GM12878 (cell line): ENCODE measurements at regions not wholly inside any gene's neighbourhood (a gene's known extent, or its start where the extent isn't known, plus 50 kb on each side); places are given as distances from the start of the nearest gene placed in this dataset.

Experiments used
- ATAC-seq: fragments of 200-7000 bp; cut with Tn5 transposase; 3 replicates; pipeline ENCODE4 v1.9.1; 2020; ENCODE audit warnings: mild to moderate bottlenecking, moderate library complexity
- BruUV-seq: library from RNA; stranded (reverse); fragments of 400-500 nt; replicated peaks from 2 replicates; lab custom pipeline; 2021; lab: Mats Ljungman, UMichigan
- CTCF ChIA-PET: fragments of 300-600 bp; sonication (Branson Sonifier 250); formaldehyde crosslinking; extraction: SDS; loops from one replicate; lab custom pipeline; 2021; ENCODE audit warnings: inconsistent platforms; lab: Yijun Ruan, JAX
- POLR2A ChIA-PET: fragments of 350-600 bp; formaldehyde crosslinking; extraction: SDS; loops from one replicate; lab custom pipeline; 2021; ENCODE audit warnings: inconsistent platforms; lab: Charles Lee
- RAD21 ChIA-PET: fragments of 300-600 bp; sonication (Branson Sonifier 250); formaldehyde crosslinking; loops from one replicate; lab custom pipeline; 2023; ENCODE audit warnings: antibody characterized with exemption; ENCODE audit not compliant: unreplicated experiment; lab: Charles Lee
- SMC1A ChIA-PET: fragments of 300-600 bp; sonication (Branson Sonifier 250); formaldehyde crosslinking; loops from one replicate; lab custom pipeline; 2023; ENCODE audit not compliant: unreplicated experiment, uncharacterized antibody; lab: Charles Lee
- DNase-seq: peaks from one replicate; pipeline ENCODE4 v3.0.0-alpha.2; 2011; ENCODE audit warnings: low read depth, low spot score
- FAIRE-seq: peaks from 3 replicates; lab custom pipeline; 2011; peaks lifted over from hg19 to GRCh38; lab: Jason Lieb, UNC
- H2AFZ ChIP-seq: 2 replicates; pipeline ENCODE4 v1.6.0; 2011; ENCODE audit warnings: low read depth, low read length, control low read depth; ENCODE audit not compliant: control insufficient read depth
- H3K27ac ChIP-seq: 2 replicates; pipeline ENCODE4 v1.5.1; 2011; ENCODE audit warnings: control low read depth; ENCODE audit not compliant: control insufficient read depth, insufficient read depth
- H3K27me3 ChIP-seq, 2 experiments: replicated peaks in 1 of 2; 2 replicates each; pipeline versions ENCODE4 v1.6.0 to v1.6.1; 2011; ENCODE audit warnings: low read length in 1 of 2; ENCODE audit not compliant: control insufficient read depth in 2 of 2, insufficient read depth in 2 of 2
- H3K36me3 ChIP-seq, 2 experiments: 2 replicates each; pipeline ENCODE4 v1.5.1; 2011; ENCODE audit warnings: low read length in 1 of 2; ENCODE audit not compliant: control insufficient read depth in 2 of 2, insufficient read depth in 2 of 2
- H3K4me1 ChIP-seq: 2 replicates; pipeline ENCODE4 v1.6.1; 2011; ENCODE audit warnings: mild to moderate bottlenecking, low read length, moderate library complexity, mixed read lengths; ENCODE audit not compliant: control insufficient read depth, insufficient read depth
- H3K4me2 ChIP-seq: 2 replicates; pipeline ENCODE4 v1.6.0; 2011; ENCODE audit warnings: control low read depth; ENCODE audit not compliant: control insufficient read depth, insufficient read depth
- H3K4me3 ChIP-seq: fragments of 200-600 bp; sonication (generic); 2 replicates; pipeline ENCODE4 v1.5.1; 2016
- H3K79me2 ChIP-seq: 2 replicates; pipeline ENCODE4 v1.6.0; 2011; ENCODE audit warnings: low read length; ENCODE audit not compliant: control insufficient read depth, insufficient read depth
- H3K9ac ChIP-seq: 2 replicates; pipeline ENCODE4 v1.8.0; 2011; ENCODE audit warnings: low read length, control low read depth, mixed read lengths; ENCODE audit not compliant: control insufficient read depth, insufficient read depth
- H3K9me3 ChIP-seq: replicated peaks from 3 replicates; pipeline ENCODE4 v1.5.1; 2011; ENCODE audit warnings: mild to moderate bottlenecking, low read length; ENCODE audit not compliant: control insufficient read depth, insufficient read depth
- H4K20me1 ChIP-seq: 2 replicates; pipeline ENCODE4 v1.6.0; 2011; ENCODE audit not compliant: control insufficient read depth, insufficient read depth
- BCL3 ChIP-seq: IDR thresholded peaks from 2 replicates; pipeline ENCODE4 v1.6.1; 2011; ENCODE audit warnings: borderline replicate concordance, low read depth, mild to moderate bottlenecking, moderate library complexity, low read length; ENCODE audit not compliant: insufficient read depth, poor library complexity, severe bottlenecking
- CBX5 ChIP-seq: sonication (generic); IDR thresholded peaks from 2 replicates; pipeline ENCODE4 v1.6.1; 2016; ENCODE audit warnings: low read depth, moderate library complexity, mild to moderate bottlenecking, inconsistent platforms
- EP300 ChIP-seq, 2 experiments: fragments of 150-350 bp in 1 of 2; IDR thresholded peaks; 2 replicates each; pipeline ENCODE4 v1.6.1; 2011 to 2012; ENCODE audit warnings: low read depth in 2 of 2, low read length in 2 of 2, borderline replicate concordance in 1 of 2, improper control_type of control experiment in 1 of 2, inconsistent platforms in 1 of 2; ENCODE audit not compliant: control insufficient read depth in 1 of 2
- ETV6 ChIP-seq, 2 experiments: fragments of 450-650 bp in 1 of 2; IDR thresholded peaks in 1 of 2; conservative IDR thresholded peaks in 1 of 2; 2 replicates each; pipeline ENCODE4 v1.6.1; 2014; ENCODE audit warnings: antibody characterized with exemption in 1 of 2, borderline replicate concordance in 1 of 2, low read depth in 1 of 2, mild to moderate bottlenecking in 1 of 2, moderate library complexity in 1 of 2
- HCFC1 ChIP-seq: fragments of 150-350 bp; IDR thresholded peaks from 2 replicates; pipeline ENCODE4 v1.6.1; 2014; ENCODE audit warnings: low read length
- MEF2B ChIP-seq: fragments of 450-650 bp; IDR thresholded peaks from 2 replicates; pipeline ENCODE4 v1.6.1; 2018; ENCODE audit warnings: mild to moderate bottlenecking, moderate library complexity; ENCODE audit not compliant: partially characterized antibody, poor library complexity, severe bottlenecking
- MLLT1 ChIP-seq: fragments of 450-650 bp; IDR thresholded peaks from 2 replicates; pipeline ENCODE4 v1.6.1; 2016; ENCODE audit warnings: mild to moderate bottlenecking
- MYB ChIP-seq: fragments of 150-350 bp; IDR thresholded peaks from 2 replicates; pipeline ENCODE4 v1.6.1; 2014; ENCODE audit warnings: mild to moderate bottlenecking, low read depth, low read length, borderline replicate concordance
- POLR2AphosphoS5 ChIP-seq: IDR thresholded peaks from 2 replicates; pipeline ENCODE4 v1.6.1; 2011; ENCODE audit warnings: mild to moderate bottlenecking, low read length, inconsistent platforms
- RB1 ChIP-seq: fragments of 450-650 bp; formaldehyde crosslinking; IDR thresholded peaks from 2 replicates; pipeline ENCODE4 v1.6.1; 2017; ENCODE audit warnings: mild to moderate bottlenecking, borderline replicate concordance
- RFX5 ChIP-seq: IDR thresholded peaks from 2 replicates; pipeline ENCODE4 v1.6.1; 2011; ENCODE audit warnings: low read depth, low read length, improper control_type of control experiment
- SUZ12 ChIP-seq: fragments of 200-600 bp; sonication (generic); IDR thresholded peaks from one replicate; pipeline ENCODE4 v1.6.1; 2018; ENCODE audit warnings: antibody characterized with exemption, mild to moderate bottlenecking; ENCODE audit not compliant: unreplicated experiment
- YY1 ChIP-seq: IDR thresholded peaks from 2 replicates; pipeline ENCODE4 v1.6.1; 2011; ENCODE audit warnings: low read depth, mild to moderate bottlenecking, low read length
- ZBED1 ChIP-seq: IDR thresholded peaks from 2 replicates; pipeline ENCODE4 v1.6.1; 2016; ENCODE audit warnings: borderline replicate concordance
- ZNF207 ChIP-seq: fragments of 450-650 bp; IDR thresholded peaks from 2 replicates; pipeline ENCODE4 v1.6.1; 2014; ENCODE audit warnings: antibody characterized with exemption, mild to moderate bottlenecking, borderline replicate concordance
- whole genome bisulfite sequencing: methylation state at CpG from one replicate; pipeline ENCODE4 v1.1.6; 2016; ENCODE audit warnings: low lambda C conversion rate; ENCODE audit not compliant: insufficient replicate concordance, insufficient coverage; ENCODE audit errors: missing lambda C conversion rate; 5-methylcytosine and 5-hydroxymethylcytosine counted together
- in situ Hi-C: fragments of 300-500 bp; cut with MboI; formaldehyde crosslinking; loops from 9 replicates; pipeline ENCODE4 v1.14.3; 2018; ENCODE audit warnings: mixed read lengths
- intact Hi-C: fragments of 100-400 bp; cut with micrococcal nuclease; formaldehyde crosslinking; loops from one replicate; pipeline ENCODE4 v1.14.2; 2022; ENCODE audit not compliant: unreplicated experiment

- Histone ChIP-seq H3K79me2 (no peaks in the 10 kb centered on the region), H4K20me1 (no peaks in the 10 kb centered on the region), H3K27ac (no peak overlapping the region), H3K9me3 (no peaks in the 10 kb centered on the region), H3K36me3 (no peaks in the 10 kb centered on the region)
- no peak for ATAC-seq
- POLR2A ChIA-PET = no interaction called here
- CTCF ChIA-PET = no interaction called here
- no peak for TF ChIP-seq MYB
- no peak for TF ChIP-seq YY1
- TF ChIP-seq EP300 (IDR thresholded peaks at IDR 0.05; ENCODE audit: borderline replicate concordance in 1 of 2, control insufficient read depth in 1 of 2, low read depth in 2 of 2, low read length in 2 of 2) = no peak
- TF ChIP-seq HCFC1 = no peak
- no peak for TF ChIP-seq ETV6 (conservative IDR thresholded peaks at IDR 0.05 in 1 of 2, IDR thresholded peaks at IDR 0.05 in 1 of 2; ENCODE audit: borderline replicate concordance in 1 of 2, low read depth in 1 of 2)
- no peak for TF ChIP-seq BCL3
- no peak for TF ChIP-seq CBX5
- TF ChIP-seq POLR2AphosphoS5 = no peak
- no peak for TF ChIP-seq ZNF207
- no peak for TF ChIP-seq ZBED1
- TF ChIP-seq RFX5 = no peak
- TF ChIP-seq SUZ12 = no peak
- TF ChIP-seq MEF2B = no peak
- TF ChIP-seq RB1 = no peak
- TF ChIP-seq MLLT1 = no peak
- TF ChIP-seq, all 136 proteins: peak for 0
- Histone ChIP-seq H3K27me3 (no peaks in the 10 kb centered on the region), H2AFZ (no peak overlapping the region), H3K4me1 (no peaks in the 10 kb centered on the region), H3K9ac (no peak overlapping the region), H3K4me2 (no peak overlapping the region), H3K4me3 (no peak overlapping the region)
- 58% methylated on average over 7 of the region's 7 CpGs for WGBS
- intact Hi-C loops = no loop called here
- ChIA-PET RAD21 (no interaction called here), SMC1A (interaction anchor here (0.6 kb wide), 2 partner anchors 58 to 350 kb away, joined by 3 read pairs; no protein-coding TSS in a partner anchor)
- no peak for DNase-seq
- no peak for FAIRE-seq
- BruUV-seq = no TSS peak
- in situ Hi-C loops = no loop called here
Measured at GRCh38 chr14:55752580-55753390, 172.8 kb downstream of the KTN1 start.
